ENCODE measurements at regions not wholly inside any gene's neighbourhood (a gene's known extent, or its start where the extent isn't known, plus 50 kb on each side); places are given as distances from the start of the nearest gene placed in this dataset.

GRCh38 chr1:90568436-90568835 lies 148.7 kb downstream of the BARHL2 start:
- TF ChIP-seq HINFP (CRISPR knock-in tag; IDR thresholded peaks at IDR 0.05; ENCODE audit: low read depth) (no peak), PAX8 (CRISPR knock-in tag; IDR thresholded peaks at IDR 0.05; ENCODE audit: borderline replicate concordance) (no peak), CREB1 (IDR thresholded peaks at IDR 0.05) (no peak), CREB1 (CRISPR knock-in tag; IDR thresholded peaks at IDR 0.05) (no peak), RAD21 (CRISPR knock-in tag; IDR thresholded peaks at IDR 0.05) (no peak), SMC3 (IDR thresholded peaks at IDR 0.05; ENCODE audit: low read length) (no peak), MEIS1 (CRISPR knock-in tag; IDR thresholded peaks at IDR 0.05; ENCODE audit: borderline replicate concordance) (no peak)
- TF ChIP-seq, protein P1, sequence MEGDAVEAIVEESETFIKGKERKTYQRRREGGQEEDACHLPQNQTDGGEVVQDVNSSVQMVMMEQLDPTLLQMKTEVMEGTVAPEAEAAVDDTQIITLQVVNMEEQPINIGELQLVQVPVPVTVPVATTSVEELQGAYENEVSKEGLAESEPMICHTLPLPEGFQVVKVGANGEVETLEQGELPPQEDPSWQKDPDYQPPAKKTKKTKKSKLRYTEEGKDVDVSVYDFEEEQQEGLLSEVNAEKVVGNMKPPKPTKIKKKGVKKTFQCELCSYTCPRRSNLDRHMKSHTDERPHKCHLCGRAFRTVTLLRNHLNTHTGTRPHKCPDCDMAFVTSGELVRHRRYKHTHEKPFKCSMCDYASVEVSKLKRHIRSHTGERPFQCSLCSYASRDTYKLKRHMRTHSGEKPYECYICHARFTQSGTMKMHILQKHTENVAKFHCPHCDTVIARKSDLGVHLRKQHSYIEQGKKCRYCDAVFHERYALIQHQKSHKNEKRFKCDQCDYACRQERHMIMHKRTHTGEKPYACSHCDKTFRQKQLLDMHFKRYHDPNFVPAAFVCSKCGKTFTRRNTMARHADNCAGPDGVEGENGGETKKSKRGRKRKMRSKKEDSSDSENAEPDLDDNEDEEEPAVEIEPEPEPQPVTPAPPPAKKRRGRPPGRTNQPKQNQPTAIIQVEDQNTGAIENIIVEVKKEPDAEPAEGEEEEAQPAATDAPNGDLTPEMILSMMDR (CRISPR knock-in tag; IDR thresholded peaks at IDR 0.05) = no peak

Data from HepG2 (cell line).